ENCODE measurements at regions not wholly inside any gene's neighbourhood (a gene's known extent, or its start where the extent isn't known, plus 50 kb on each side); places are given as distances from the start of the nearest gene placed in this dataset.

- no peak for TF ChIP-seq POLR2AphosphoS5 (IDR thresholded peaks at IDR 0.05)
- TF ChIP-seq CTCF (IDR thresholded peaks at IDR 0.05): no peak
Observed at GRCh38 chr2:12381543-12382325, 335.0 kb upstream of the TRIB2 start.
